Vagina (tissue), 2 donors: ENCODE measurements at regions not wholly inside any gene's neighbourhood (a gene's known extent, or its start where the extent isn't known, plus 50 kb on each side); places are given as distances from the start of the nearest gene placed in this dataset.

ENCODE experiments used
- CTCF ChIP-seq, 3 experiments: fragments of 450-650 bp in 2 of 3; fragments of 200-600 bp in 1 of 3; sonication (generic) in 1 of 3; IDR thresholded peaks; one replicate each; pipeline ENCODE4 v1.5.1; 2017 to 2019; ENCODE audit warnings: antibody characterized with exemption in 3 of 3, mild to moderate bottlenecking in 2 of 3, moderate library complexity in 2 of 3
- POLR2AphosphoS5 ChIP-seq, 2 donors: sonication (generic); formaldehyde crosslinking; IDR thresholded peaks; one replicate each; pipeline ENCODE4 v1.9.0; 2017; ENCODE audit warnings: antibody characterized with exemption in 2 of 2, mild to moderate bottlenecking in 2 of 2, low read depth in 1 of 2; ENCODE audit not compliant: insufficient read depth in 1 of 2

- TF ChIP-seq CTCF (IDR thresholded peaks at IDR 0.05) (no peak), POLR2AphosphoS5 (IDR thresholded peaks at IDR 0.05; ENCODE audit: insufficient read depth in 1 of 2, low read depth in 1 of 2) (no peak)
Observed at GRCh38 chr3:127097072-127097405, 95.9 kb upstream of the PRR23E start.
